ENCODE measurements at regions not wholly inside any gene's neighbourhood (a gene's known extent, or its start where the extent isn't known, plus 50 kb on each side); places are given as distances from the start of the nearest gene placed in this dataset.
A peak's percentile ranks its signal among the peaks of the same experiment; 100 is the strongest.

DNA sequence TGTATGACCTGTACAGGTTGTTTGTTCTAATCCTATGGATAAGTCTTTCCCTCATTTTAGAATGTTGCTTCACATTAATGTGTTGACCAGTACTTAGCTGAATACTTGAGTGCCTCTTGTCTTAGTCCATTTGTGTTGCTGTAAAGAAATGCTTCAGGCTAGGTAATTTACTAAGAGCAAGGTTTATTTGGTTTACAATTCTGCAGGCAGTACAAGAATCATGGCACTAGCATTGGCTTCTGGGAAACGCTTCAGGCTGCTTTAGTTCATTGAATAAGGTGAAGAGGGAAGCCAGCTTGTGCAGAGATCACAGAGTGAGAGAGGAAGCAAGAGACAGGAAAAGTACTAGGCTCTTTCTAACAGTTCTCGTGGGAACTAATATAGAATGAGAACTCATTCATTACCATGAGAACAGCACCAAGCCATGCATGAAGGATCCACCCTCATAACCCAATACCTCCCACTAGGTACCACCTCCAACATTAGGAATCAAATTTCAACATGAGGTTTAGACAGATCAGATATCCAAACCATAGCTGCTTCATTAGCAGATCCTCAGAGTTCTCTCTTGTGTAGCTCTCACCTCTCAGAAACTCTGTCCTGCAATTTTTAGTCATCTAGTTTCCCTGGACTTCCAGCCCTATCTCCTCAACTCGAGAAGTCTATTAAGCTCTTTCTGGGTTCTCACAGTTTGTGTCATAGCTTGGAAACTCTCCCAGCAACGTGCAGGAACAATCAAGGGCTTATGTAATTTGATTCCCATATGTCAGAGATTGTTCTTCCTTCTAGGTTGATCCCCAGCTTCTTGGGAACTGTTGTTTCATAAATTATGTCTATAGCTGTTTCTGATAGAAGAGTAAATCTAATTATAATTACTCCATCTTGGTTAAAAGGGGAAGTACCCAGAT is 2082.3 kb upstream of the CELF4 start:
- DNase-seq (ENCODE audit: low read depth) = peak; percentile 94
- TF ChIP-seq CTCF (conservative IDR thresholded peaks at IDR 0.05; ENCODE audit: low read depth, low read length) = no peak
- no peak overlapping the region for H3K4me3 ChIP-seq (ENCODE audit: low read depth, low read length)

- H3K4me3 ChIP-seq (ENCODE audit: low read depth, low read length) = no peak overlapping the region
- no peak for TF ChIP-seq CTCF (conservative IDR thresholded peaks at IDR 0.05; ENCODE audit: low read depth, low read length)
- DNase-seq (ENCODE audit: low read depth) = no peak
Measured at GRCh38 chr18:39638224-39638623, 2072.6 kb upstream of the CELF4 start.

- no peak for TF ChIP-seq CTCF (conservative IDR thresholded peaks at IDR 0.05; ENCODE audit: low read depth, low read length)
- DNase-seq (ENCODE audit: low read depth) = no peak
- H3K4me3 ChIP-seq (ENCODE audit: low read depth, low read length) = no peak overlapping the region
Measured at GRCh38 chr18:39636931-39637330, 2071.3 kb upstream of the CELF4 start.

DNA sequence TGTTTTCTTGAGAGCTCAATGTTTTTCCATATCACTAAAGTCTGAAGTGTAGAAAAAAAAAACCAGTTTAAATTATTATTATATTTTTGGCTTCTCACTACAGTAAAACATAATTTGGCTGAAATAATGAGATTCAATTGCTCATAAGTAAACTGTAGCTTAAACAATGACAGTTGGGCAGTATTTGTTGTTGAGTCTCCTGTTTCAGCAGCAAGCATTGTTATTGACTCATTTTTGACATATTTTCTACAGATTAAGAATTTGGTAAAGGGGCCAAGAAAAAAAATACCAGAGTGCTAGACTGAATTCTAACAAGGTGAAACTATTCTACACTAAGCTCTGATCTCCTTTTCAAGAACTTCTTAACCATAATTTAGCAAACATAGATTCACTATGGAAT is 2070.4 kb upstream of the CELF4 start:
- DNase-seq (ENCODE audit: low read depth) = peak; percentile 21
- H3K4me3 ChIP-seq (ENCODE audit: low read depth, low read length) = no peak overlapping the region
- no peak for TF ChIP-seq CTCF (conservative IDR thresholded peaks at IDR 0.05; ENCODE audit: low read depth, low read length)

DNA sequence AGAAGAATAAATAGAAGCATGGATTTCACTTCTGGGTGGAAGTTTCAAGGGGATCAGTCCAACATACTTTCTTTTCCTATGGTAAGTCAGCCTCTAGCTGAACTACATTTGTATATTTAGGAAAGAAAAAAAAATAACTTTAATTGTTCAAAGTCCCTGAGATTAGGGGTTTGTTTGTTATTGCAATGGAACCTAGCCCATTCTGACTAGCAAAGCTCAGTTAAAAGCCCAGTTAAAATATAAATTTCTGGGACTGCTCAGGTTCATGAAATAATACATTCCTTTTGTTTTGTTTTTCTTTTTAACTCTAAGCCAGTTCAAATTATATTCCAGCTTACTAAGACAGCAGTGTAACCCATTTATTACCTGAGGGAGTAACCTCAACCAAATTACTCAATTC is 2069.6 kb upstream of the CELF4 start:
- H3K4me3 ChIP-seq (ENCODE audit: low read depth, low read length) = no peak overlapping the region
- no peak for DNase-seq (ENCODE audit: low read depth)
- TF ChIP-seq CTCF (conservative IDR thresholded peaks at IDR 0.05; ENCODE audit: low read depth, low read length) = no peak

DNA sequence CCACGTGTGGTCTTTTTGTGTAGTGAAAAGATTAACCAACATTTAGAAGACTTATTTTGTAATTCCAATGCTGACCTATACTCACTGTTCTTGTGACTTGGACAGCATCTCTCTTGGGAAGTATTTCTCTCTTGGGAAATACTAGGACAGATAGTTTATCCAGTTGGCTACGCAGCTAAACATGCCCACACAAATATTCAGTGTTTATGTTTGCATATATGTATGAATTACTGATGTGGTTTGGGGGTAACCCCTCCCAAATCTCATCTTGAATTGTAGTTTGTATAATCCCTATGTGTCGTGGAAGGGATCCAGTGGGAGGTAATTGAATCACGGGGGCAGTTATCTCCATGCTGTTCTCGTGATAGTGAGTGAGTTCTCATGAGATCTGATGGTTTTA is 2062.3 kb upstream of the CELF4 start:
- DNase-seq (ENCODE audit: low read depth) = peak; percentile 59
- no peak overlapping the region for H3K4me3 ChIP-seq (ENCODE audit: low read depth, low read length)
- TF ChIP-seq CTCF (conservative IDR thresholded peaks at IDR 0.05; ENCODE audit: low read depth, low read length) = no peak

DNA sequence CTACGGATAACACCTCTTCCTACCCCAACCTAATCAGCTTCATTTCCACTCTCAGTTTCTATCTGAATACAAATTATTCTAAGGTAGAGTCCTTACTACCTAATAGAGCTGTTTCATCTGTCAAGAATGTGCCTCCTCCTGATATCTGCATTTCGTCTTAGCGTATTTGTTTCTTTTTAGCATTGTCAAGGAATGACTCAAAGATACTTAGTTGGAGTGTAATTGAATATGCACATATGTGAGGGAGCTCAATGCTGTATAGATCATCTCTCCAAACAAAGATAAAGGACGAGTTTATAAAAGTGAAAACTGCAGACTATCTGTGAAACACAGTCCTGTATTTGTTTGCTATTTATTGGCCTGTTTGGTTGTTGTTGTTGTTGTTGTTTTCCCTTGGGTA is 2059.4 kb upstream of the CELF4 start:
- H3K4me3 ChIP-seq (ENCODE audit: low read depth, low read length) = no peak overlapping the region
- peak; percentile 86 for DNase-seq (ENCODE audit: low read depth)
- TF ChIP-seq CTCF (conservative IDR thresholded peaks at IDR 0.05; ENCODE audit: low read depth, low read length) = no peak
